ENCODE measurements at regions not wholly inside any gene's neighbourhood (a gene's known extent, or its start where the extent isn't known, plus 50 kb on each side); places are given as distances from the start of the nearest gene placed in this dataset.

- TF ChIP-seq CTCF (IDR thresholded peaks at IDR 0.05; ENCODE audit: borderline replicate concordance, extremely low read depth, low read length, poor library complexity, severe bottlenecking) (no peak), EZH2 (IDR thresholded peaks at IDR 0.05; ENCODE audit: borderline replicate concordance, low read depth, low read length, severe bottlenecking) (no peak)
Observed at GRCh38 chr14:59117754-59118528, 70.5 kb upstream of the DAAM1 start.

Data from DND-41 (cell line).